ENCODE measurements at regions not wholly inside any gene's neighbourhood (a gene's known extent, or its start where the extent isn't known, plus 50 kb on each side); places are given as distances from the start of the nearest gene placed in this dataset.

DNA sequence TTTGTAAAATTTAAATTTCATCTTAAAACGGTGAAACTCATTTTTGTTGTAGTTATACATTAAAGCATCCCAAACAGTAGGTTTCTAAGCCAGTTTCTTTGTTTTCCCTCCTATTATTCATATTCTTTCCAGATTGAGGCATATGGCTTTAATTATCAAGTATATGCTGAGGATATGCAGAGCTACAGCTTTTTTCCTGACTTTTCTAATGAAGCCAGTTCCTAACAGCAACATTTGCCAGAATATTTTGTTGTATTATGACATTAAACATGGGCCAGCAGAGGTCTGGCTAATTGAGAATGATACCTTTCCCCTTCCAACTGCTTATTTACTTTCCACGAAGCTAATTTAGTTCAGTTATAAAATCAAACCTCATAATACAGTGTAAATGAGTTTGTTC lies 75.3 kb downstream of the SLIT2 start:
- no peaks in the 10 kb centered on the region for H3K27me3 ChIP-seq
- no peak overlapping the region for H3K4me3 ChIP-seq
- no peak for DNase-seq (ENCODE audit: low read depth in 1 of 2, low spot score in 1 of 2)
- TF ChIP-seq, protein P1, sequence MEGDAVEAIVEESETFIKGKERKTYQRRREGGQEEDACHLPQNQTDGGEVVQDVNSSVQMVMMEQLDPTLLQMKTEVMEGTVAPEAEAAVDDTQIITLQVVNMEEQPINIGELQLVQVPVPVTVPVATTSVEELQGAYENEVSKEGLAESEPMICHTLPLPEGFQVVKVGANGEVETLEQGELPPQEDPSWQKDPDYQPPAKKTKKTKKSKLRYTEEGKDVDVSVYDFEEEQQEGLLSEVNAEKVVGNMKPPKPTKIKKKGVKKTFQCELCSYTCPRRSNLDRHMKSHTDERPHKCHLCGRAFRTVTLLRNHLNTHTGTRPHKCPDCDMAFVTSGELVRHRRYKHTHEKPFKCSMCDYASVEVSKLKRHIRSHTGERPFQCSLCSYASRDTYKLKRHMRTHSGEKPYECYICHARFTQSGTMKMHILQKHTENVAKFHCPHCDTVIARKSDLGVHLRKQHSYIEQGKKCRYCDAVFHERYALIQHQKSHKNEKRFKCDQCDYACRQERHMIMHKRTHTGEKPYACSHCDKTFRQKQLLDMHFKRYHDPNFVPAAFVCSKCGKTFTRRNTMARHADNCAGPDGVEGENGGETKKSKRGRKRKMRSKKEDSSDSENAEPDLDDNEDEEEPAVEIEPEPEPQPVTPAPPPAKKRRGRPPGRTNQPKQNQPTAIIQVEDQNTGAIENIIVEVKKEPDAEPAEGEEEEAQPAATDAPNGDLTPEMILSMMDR (IDR thresholded peaks at IDR 0.05; ENCODE audit: low read depth, low read length) = no peak
- peaks cover 32% of the 10 kb centered on the region for H3K4me1 ChIP-seq (ENCODE audit: low read depth)
- no peaks in the 10 kb centered on the region for H3K36me3 ChIP-seq
- no peak overlapping the region for H3K27ac ChIP-seq
- no peaks in the 10 kb centered on the region for H3K9me3 ChIP-seq (ENCODE audit: low read depth)

DNA sequence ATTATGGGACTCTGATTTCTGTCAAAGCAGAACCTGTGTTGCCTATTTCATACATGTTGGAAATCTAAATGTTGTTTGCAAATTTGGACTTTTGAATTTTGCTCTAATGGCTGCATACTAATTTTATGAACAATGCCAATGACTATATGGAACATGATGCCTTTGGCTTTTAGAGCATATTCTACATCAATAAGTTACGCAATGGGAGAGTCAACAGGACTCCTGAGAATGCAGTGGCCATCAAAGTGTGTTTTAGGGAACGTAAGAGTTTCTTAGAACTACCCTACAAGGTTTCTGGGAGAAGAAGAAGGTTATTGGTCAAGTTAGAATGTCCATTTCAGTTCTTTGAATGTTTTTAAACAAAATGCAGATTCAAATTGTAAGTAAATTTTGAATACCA lies 76.1 kb downstream of the SLIT2 start:
- H3K4me3 ChIP-seq = no peak overlapping the region
- peaks cover 24% of the 10 kb centered on the region for H3K4me1 ChIP-seq (ENCODE audit: low read depth)
- TF ChIP-seq, protein P1 (IDR thresholded peaks at IDR 0.05; ENCODE audit: low read depth, low read length) = no peak

DNA sequence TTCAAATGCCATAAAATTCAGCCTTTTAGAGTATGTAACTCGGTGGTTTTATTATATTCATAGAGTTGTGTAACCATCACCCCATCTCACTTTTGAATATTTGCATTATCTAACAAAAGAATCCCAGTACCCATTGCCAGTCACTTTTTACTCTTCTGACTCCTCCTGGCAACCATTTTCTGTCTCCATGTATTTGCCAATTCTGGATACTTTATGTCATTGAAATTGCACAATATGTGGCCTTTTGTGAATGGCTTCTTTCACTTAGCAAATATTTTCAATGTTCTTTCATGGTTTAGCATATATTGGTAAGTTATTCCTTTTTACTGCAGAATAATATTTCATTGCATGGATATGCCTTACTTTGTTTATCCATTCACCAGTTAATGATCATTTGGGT lies 79.9 kb downstream of the SLIT2 start:
- no peak overlapping the region for H3K4me3 ChIP-seq
- H3K36me3 ChIP-seq = no peaks in the 10 kb centered on the region
- H3K9me3 ChIP-seq (ENCODE audit: low read depth) = no peaks in the 10 kb centered on the region
- TF ChIP-seq, protein P1 (IDR thresholded peaks at IDR 0.05; ENCODE audit: low read depth, low read length) = no peak
- no peak overlapping the region for H3K27ac ChIP-seq
- H3K4me1 ChIP-seq (ENCODE audit: low read depth) = peaks cover 5% of the 10 kb centered on the region
- DNase-seq (ENCODE audit: low read depth in 1 of 2, low spot score in 1 of 2) = no peak
- H3K27me3 ChIP-seq = no peaks in the 10 kb centered on the region

More for the DNA sequence above, 76.1 kb downstream of the SLIT2 start:
- H3K27me3 ChIP-seq = no peaks in the 10 kb centered on the region
- H3K9me3 ChIP-seq (ENCODE audit: low read depth) = no peaks in the 10 kb centered on the region
- no peak overlapping the region for H3K27ac ChIP-seq
- no peaks in the 10 kb centered on the region for H3K36me3 ChIP-seq
- no peak for DNase-seq (ENCODE audit: low read depth in 1 of 2, low spot score in 1 of 2)

DNA sequence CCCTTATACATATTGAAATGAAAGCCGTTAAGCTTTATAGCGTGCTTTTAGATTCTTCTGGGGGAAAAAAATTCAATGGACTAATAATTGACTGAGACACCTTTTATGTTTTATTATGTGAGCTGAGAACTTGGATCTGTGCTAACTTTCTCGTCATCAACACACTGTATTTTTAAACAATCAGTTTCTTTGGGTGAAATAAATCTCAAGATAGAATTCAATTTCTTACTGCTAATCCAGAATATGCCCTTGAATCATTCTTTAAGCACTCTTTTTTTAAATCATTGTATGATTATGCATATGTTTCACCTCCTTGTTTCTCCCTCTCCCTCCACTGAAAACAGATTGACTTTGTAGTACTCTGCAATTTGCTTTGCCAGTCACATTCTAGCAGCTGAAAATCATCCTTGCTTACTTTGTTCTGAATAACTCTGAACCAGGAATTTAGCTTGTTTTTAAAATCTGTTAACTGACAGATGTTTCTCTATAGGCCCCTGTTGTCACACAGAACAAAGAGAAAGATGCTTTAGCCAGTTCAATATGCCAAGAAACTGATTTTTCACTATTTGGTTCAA lies 81.5 kb downstream of the SLIT2 start:
- H3K4me1 ChIP-seq (ENCODE audit: low read depth) = peaks cover 5% of the 10 kb centered on the region
- H3K36me3 ChIP-seq = no peaks in the 10 kb centered on the region
- TF ChIP-seq, protein P1 (IDR thresholded peaks at IDR 0.05; ENCODE audit: low read depth, low read length) = no peak
- H3K27me3 ChIP-seq = no peaks in the 10 kb centered on the region
- no peaks in the 10 kb centered on the region for H3K9me3 ChIP-seq (ENCODE audit: low read depth)
- no peak for DNase-seq (ENCODE audit: low read depth in 1 of 2, low spot score in 1 of 2)
- peak overlapping the region; percentile 36 for H3K27ac ChIP-seq
- H3K4me3 ChIP-seq = no peak overlapping the region

DNA sequence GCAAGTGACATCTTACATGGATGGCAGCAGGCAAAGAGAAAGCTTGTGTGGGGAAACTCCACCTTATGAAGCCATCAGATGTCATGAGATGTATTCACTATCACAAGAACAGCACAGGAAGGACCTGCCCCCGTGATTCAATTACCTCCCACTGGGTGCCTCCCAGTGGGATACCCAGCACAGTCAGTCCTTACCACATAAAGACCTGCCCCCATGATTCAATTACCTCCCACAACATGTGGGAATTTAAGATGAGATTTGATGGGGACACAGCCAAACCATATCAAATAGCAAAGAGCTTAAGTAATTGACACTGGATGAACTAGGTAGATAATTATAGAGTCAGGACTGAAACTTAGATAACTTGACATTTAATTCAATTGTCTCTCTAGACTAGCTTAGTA lies 85.6 kb downstream of the SLIT2 start:
- H3K27me3 ChIP-seq = no peaks in the 10 kb centered on the region
- H3K9me3 ChIP-seq (ENCODE audit: low read depth) = no peaks in the 10 kb centered on the region
- no peak for DNase-seq (ENCODE audit: low read depth in 1 of 2, low spot score in 1 of 2)
- H3K4me3 ChIP-seq = no peak overlapping the region
- no peaks in the 10 kb centered on the region for H3K36me3 ChIP-seq
- peaks cover 5% of the 10 kb centered on the region for H3K4me1 ChIP-seq (ENCODE audit: low read depth)
- H3K27ac ChIP-seq = no peak overlapping the region
- TF ChIP-seq, protein P1 (IDR thresholded peaks at IDR 0.05; ENCODE audit: low read depth, low read length) = no peak
